AG04450 (cell line): ENCODE measurements at regions not wholly inside any gene's neighbourhood (a gene's known extent, or its start where the extent isn't known, plus 50 kb on each side); places are given as distances from the start of the nearest gene placed in this dataset.

Experiments
- CTCF ChIA-PET: fragments of 300-600, 350-600 bp; formaldehyde crosslinking; extraction: SDS; loops from one replicate; lab custom pipeline; 2022; ENCODE audit warnings: antibody characterized with exemption, inconsistent platforms; lab: Charles Lee
- POLR2A ChIA-PET: fragments of 350-600 bp; formaldehyde crosslinking; extraction: SDS; loops from one replicate; lab custom pipeline; 2021; ENCODE audit warnings: antibody characterized with exemption, inconsistent platforms; lab: Yijun Ruan, JAX
- DNase-seq: peaks from one replicate; pipeline ENCODE4 v3.0.0-alpha.2; 2011; ENCODE audit warnings: low read depth, low spot score
- H3K27ac ChIP-seq: one replicate; pipeline ENCODE4 v1.5.1; 2012; ENCODE audit warnings: low read depth, low read length, control low read depth
- H3K27me3 ChIP-seq: one replicate; pipeline ENCODE4 v1.6.0; 2012; ENCODE audit warnings: low read length; ENCODE audit not compliant: control insufficient read depth, insufficient read depth
- H3K4me3 ChIP-seq: 2 replicates; pipeline ENCODE4 v1.5.1; 2011; ENCODE audit warnings: mild to moderate bottlenecking, low read depth, low read length, control low read depth
- H3K9me3 ChIP-seq: 2 replicates; pipeline ENCODE4 v1.5.1; 2012; ENCODE audit warnings: low read length; ENCODE audit not compliant: control insufficient read depth, insufficient read depth
- CTCF ChIP-seq: IDR thresholded peaks from 2 replicates; pipeline ENCODE4 v1.5.1; 2011; ENCODE audit warnings: low read depth, low read length, control low read depth, inconsistent platforms

- CTCF ChIA-PET: no interaction called here
- POLR2A ChIA-PET: no interaction called here
- no peak overlapping the region for H3K27ac ChIP-seq
Observed at GRCh38 chr3:84755860-84756259, 202.9 kb upstream of the CADM2 start.

GRCh38 chr3:84759361-84759760 is 199.4 kb upstream of the CADM2 start:
- no peaks in the 10 kb centered on the region for H3K27me3 ChIP-seq
- TF ChIP-seq CTCF: no peak
- H3K27ac ChIP-seq: no peak overlapping the region
- peaks cover 50% of the 10 kb centered on the region for H3K9me3 ChIP-seq
- no peak overlapping the region for H3K4me3 ChIP-seq
- POLR2A ChIA-PET: no interaction called here
- CTCF ChIA-PET: no interaction called here
- no peak for DNase-seq

More at GRCh38 chr3:84755860-84756259, 202.9 kb upstream of the CADM2 start:
- DNase-seq: no peak
- TF ChIP-seq CTCF: no peak
- H3K27me3 ChIP-seq: no peaks in the 10 kb centered on the region
- H3K9me3 ChIP-seq: peaks cover 41% of the 10 kb centered on the region
- H3K4me3 ChIP-seq: no peak overlapping the region

- Histone ChIP-seq H3K27ac (no peak overlapping the region), H3K4me3 (no peak overlapping the region), H3K27me3 (no peaks in the 10 kb centered on the region), H3K9me3 (peaks cover 6% of the 10 kb centered on the region; the same call in 1 of the 2 replicates)
- CTCF ChIA-PET: no interaction called here
- DNase-seq: no peak
- POLR2A ChIA-PET: no interaction called here
- TF ChIP-seq CTCF: no peak
Observed at GRCh38 chr3:84772841-84773240, 185.9 kb upstream of the CADM2 start.

- H3K27me3 ChIP-seq: no peaks in the 10 kb centered on the region
- POLR2A ChIA-PET: no interaction called here
Observed at GRCh38 chr3:84783281-84783680, 175.5 kb upstream of the CADM2 start.

GRCh38 chr3:84789961-84790360 is 168.8 kb upstream of the CADM2 start:
- H3K27me3 ChIP-seq: no peaks in the 10 kb centered on the region
- TF ChIP-seq CTCF: no peak
- H3K27ac ChIP-seq: no peak overlapping the region
- DNase-seq: no peak
- ChIA-PET CTCF (no interaction called here), POLR2A (no interaction called here)
- H3K4me3 ChIP-seq: no peak overlapping the region
- peaks cover 6% of the 10 kb centered on the region; the same call in 1 of the 2 replicates for H3K9me3 ChIP-seq

More at GRCh38 chr3:84783281-84783680, 175.5 kb upstream of the CADM2 start:
- Histone ChIP-seq H3K9me3 (peaks cover 3% of the 10 kb centered on the region; the same call in 1 of the 2 replicates), H3K4me3 (no peak overlapping the region), H3K27ac (no peak overlapping the region)
- no peak for TF ChIP-seq CTCF
- DNase-seq: no peak
- CTCF ChIA-PET: no interaction called here
